ENCODE measurements at regions not wholly inside any gene's neighbourhood (a gene's known extent, or its start where the extent isn't known, plus 50 kb on each side); places are given as distances from the start of the nearest gene placed in this dataset.

GRCh38 chr4:36753048-36753447 is 471.6 kb downstream of the DTHD1 start:
- no peak for TF ChIP-seq CTCF (IDR thresholded peaks at IDR 0.05)
- no peak for TF ChIP-seq POLR2A (IDR thresholded peaks at IDR 0.05)
